ENCODE measurements at regions not wholly inside any gene's neighbourhood (a gene's known extent, or its start where the extent isn't known, plus 50 kb on each side); places are given as distances from the start of the nearest gene placed in this dataset.

GRCh38 chr2:236813766-236814165 is 244.1 kb downstream of the ACKR3 start:
- in situ Hi-C loops (cut with MboI; ENCODE audit: low sequenced_read_pairs, unreplicated experiment): no loop called here
- no peak for TF ChIP-seq CTCF (IDR thresholded peaks at IDR 0.05; ENCODE audit: borderline replicate concordance, control extremely low read depth, extremely low read depth, insufficient read depth, missing control alignments)
- no peak for DNase-seq (ENCODE audit: low spot score)

- TF ChIP-seq CTCF (IDR thresholded peaks at IDR 0.05; ENCODE audit: borderline replicate concordance, control extremely low read depth, extremely low read depth, insufficient read depth, missing control alignments): no peak
- in situ Hi-C loops (cut with MboI; ENCODE audit: low sequenced_read_pairs, unreplicated experiment): no loop called here
- DNase-seq (ENCODE audit: low spot score): no peak
Measured at GRCh38 chr2:236814593-236814992, 245.0 kb downstream of the ACKR3 start.

- in situ Hi-C loops (cut with MboI; ENCODE audit: low sequenced_read_pairs, unreplicated experiment): no loop called here
- TF ChIP-seq CTCF (IDR thresholded peaks at IDR 0.05; ENCODE audit: borderline replicate concordance, control extremely low read depth, extremely low read depth, insufficient read depth, missing control alignments): no peak
- no peak for DNase-seq (ENCODE audit: low spot score)
Measured at GRCh38 chr2:236815746-236816145, 246.1 kb downstream of the ACKR3 start.

GRCh38 chr2:236816197-236817170 is 246.9 kb downstream of the ACKR3 start:
- in situ Hi-C loops (cut with MboI; ENCODE audit: low sequenced_read_pairs, unreplicated experiment): no loop called here
- no peak for TF ChIP-seq CTCF (IDR thresholded peaks at IDR 0.05; ENCODE audit: borderline replicate concordance, control extremely low read depth, extremely low read depth, insufficient read depth, missing control alignments)
- DNase-seq (ENCODE audit: low spot score): no peak

- no peak for TF ChIP-seq CTCF (IDR thresholded peaks at IDR 0.05; ENCODE audit: borderline replicate concordance, control extremely low read depth, extremely low read depth, insufficient read depth, missing control alignments)
- DNase-seq (ENCODE audit: low spot score): no peak
Measured at GRCh38 chr2:236818281-236819045, 248.8 kb downstream of the ACKR3 start.

GRCh38 chr2:236819275-236820002 is 249.8 kb downstream of the ACKR3 start:
- DNase-seq (ENCODE audit: low spot score): no peak
- TF ChIP-seq CTCF (IDR thresholded peaks at IDR 0.05; ENCODE audit: borderline replicate concordance, control extremely low read depth, extremely low read depth, insufficient read depth, missing control alignments): no peak

More at GRCh38 chr2:236818281-236819045, 248.8 kb downstream of the ACKR3 start:
- in situ Hi-C loops (cut with MboI; ENCODE audit: low sequenced_read_pairs, unreplicated experiment): no loop called here

More at GRCh38 chr2:236819275-236820002, 249.8 kb downstream of the ACKR3 start:
- in situ Hi-C loops (cut with MboI; ENCODE audit: low sequenced_read_pairs, unreplicated experiment): no loop called here

Data from GM13976 (cell line).